ENCODE measurements at regions not wholly inside any gene's neighbourhood (a gene's known extent, or its start where the extent isn't known, plus 50 kb on each side); places are given as distances from the start of the nearest gene placed in this dataset.

- TF ChIP-seq REST (IDR thresholded peaks at IDR 0.05; ENCODE audit: insufficient replicate concordance, low read depth): no peak
- no peak for TF ChIP-seq POLR2AphosphoS5 (IDR thresholded peaks at IDR 0.05; ENCODE audit: low read depth)
- TF ChIP-seq CTCF (IDR thresholded peaks at IDR 0.05; ENCODE audit: insufficient read depth, low read length): no peak
- TF ChIP-seq SPI1 (IDR thresholded peaks at IDR 0.05; ENCODE audit: borderline replicate concordance, low read depth): no peak
- TF ChIP-seq GABPA (IDR thresholded peaks at IDR 0.05; ENCODE audit: low read depth): no peak
- DNase-seq (ENCODE audit: low read depth in 1 of 2, low spot score in 1 of 2): no peak
- Histone ChIP-seq H3K27ac (replicated peaks) (no peak overlapping the region), H3K4me3 (replicated peaks; ENCODE audit: insufficient read depth, low read length) (no peak overlapping the region), H3K27me3 (ENCODE audit: insufficient read depth, poor library complexity, severe bottlenecking) (no peaks in the 10 kb centered on the region)
Observed at GRCh38 chr3:106065831-106066230, 197.0 kb upstream of the CBLB start.

- Histone ChIP-seq H3K27me3 (ENCODE audit: insufficient read depth, poor library complexity, severe bottlenecking) (no peaks in the 10 kb centered on the region), H3K27ac (replicated peaks) (no peak overlapping the region), H3K4me3 (replicated peaks; ENCODE audit: insufficient read depth, low read length) (no peak overlapping the region)
- no peak for DNase-seq (ENCODE audit: low read depth in 1 of 2, low spot score in 1 of 2)
- TF ChIP-seq POLR2AphosphoS5 (IDR thresholded peaks at IDR 0.05; ENCODE audit: low read depth) (no peak), CTCF (IDR thresholded peaks at IDR 0.05; ENCODE audit: insufficient read depth, low read length) (no peak), REST (IDR thresholded peaks at IDR 0.05; ENCODE audit: insufficient replicate concordance, low read depth) (no peak), GABPA (IDR thresholded peaks at IDR 0.05; ENCODE audit: low read depth) (no peak), SPI1 (IDR thresholded peaks at IDR 0.05; ENCODE audit: borderline replicate concordance, low read depth) (no peak)
Observed at GRCh38 chr3:106067711-106068110, 198.9 kb upstream of the CBLB start.

GRCh38 chr3:106068381-106068780, 199.6 kb upstream of the CBLB start:
- H3K4me3 ChIP-seq (replicated peaks; ENCODE audit: insufficient read depth, low read length): no peak overlapping the region

More at GRCh38 chr3:106068381-106068780, 199.6 kb upstream of the CBLB start:
- Histone ChIP-seq H3K27ac (replicated peaks) (no peak overlapping the region), H3K27me3 (ENCODE audit: insufficient read depth, poor library complexity, severe bottlenecking) (no peaks in the 10 kb centered on the region)
- no peak for TF ChIP-seq CTCF (IDR thresholded peaks at IDR 0.05; ENCODE audit: insufficient read depth, low read length)
- no peak for TF ChIP-seq REST (IDR thresholded peaks at IDR 0.05; ENCODE audit: insufficient replicate concordance, low read depth)
- TF ChIP-seq POLR2AphosphoS5 (IDR thresholded peaks at IDR 0.05; ENCODE audit: low read depth): no peak
- no peak for TF ChIP-seq SPI1 (IDR thresholded peaks at IDR 0.05; ENCODE audit: borderline replicate concordance, low read depth)
- TF ChIP-seq GABPA (IDR thresholded peaks at IDR 0.05; ENCODE audit: low read depth): no peak
- no peak for DNase-seq (ENCODE audit: low read depth in 1 of 2, low spot score in 1 of 2)

Measured in HL-60 (cell line).